ENCODE measurements at regions not wholly inside any gene's neighbourhood (a gene's known extent, or its start where the extent isn't known, plus 50 kb on each side); places are given as distances from the start of the nearest gene placed in this dataset.
"Not testable (repeated sequence)": the region's sequence is repeated elsewhere in the genome, so short reads cannot be mapped to it uniquely, and the experiment has no call there.

DNA sequence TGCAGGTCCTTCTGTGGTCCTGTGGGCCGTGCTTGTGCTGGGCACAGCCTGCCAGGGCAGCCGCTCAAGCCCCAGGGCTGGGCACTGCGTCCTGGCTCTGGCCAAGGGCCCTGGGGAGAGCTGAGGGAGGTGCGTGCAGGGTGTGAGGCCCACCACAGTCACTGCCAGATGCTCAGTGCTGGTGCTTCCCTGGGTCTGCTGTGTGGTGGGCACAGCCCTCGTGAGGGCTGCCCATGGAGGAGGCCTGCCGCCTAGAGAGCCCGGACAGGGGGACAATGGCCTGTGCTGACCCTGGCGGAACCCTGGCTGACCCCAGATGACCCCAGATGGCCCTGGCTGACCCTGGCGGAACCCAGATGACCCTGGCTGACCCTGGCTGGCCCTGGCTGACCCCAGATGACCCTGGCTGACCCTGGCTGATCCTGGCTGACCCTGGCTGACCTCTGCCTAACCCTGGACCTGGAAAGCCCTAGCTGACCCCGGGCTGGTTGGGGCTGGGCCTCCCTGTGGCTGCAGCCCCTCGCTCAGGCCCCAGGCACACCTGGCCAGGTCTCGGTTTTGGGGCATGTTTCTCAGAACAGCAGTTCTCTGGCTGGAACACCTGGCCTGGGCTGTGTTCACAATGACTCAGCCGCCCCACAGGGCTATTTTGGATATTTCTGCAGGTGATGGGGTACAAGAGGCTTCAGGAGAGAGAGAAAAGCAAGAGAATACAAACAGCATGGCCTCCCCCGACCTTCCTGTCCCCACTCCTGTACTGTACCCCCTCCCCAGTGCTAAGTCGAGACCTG, 55.4 kb downstream of the TMEM121 start:
- DNase-seq (ENCODE audit: low read depth, low spot score) = no peak
- no peak overlapping the region for H3K4me3 ChIP-seq (ENCODE audit: low read length)

DNA sequence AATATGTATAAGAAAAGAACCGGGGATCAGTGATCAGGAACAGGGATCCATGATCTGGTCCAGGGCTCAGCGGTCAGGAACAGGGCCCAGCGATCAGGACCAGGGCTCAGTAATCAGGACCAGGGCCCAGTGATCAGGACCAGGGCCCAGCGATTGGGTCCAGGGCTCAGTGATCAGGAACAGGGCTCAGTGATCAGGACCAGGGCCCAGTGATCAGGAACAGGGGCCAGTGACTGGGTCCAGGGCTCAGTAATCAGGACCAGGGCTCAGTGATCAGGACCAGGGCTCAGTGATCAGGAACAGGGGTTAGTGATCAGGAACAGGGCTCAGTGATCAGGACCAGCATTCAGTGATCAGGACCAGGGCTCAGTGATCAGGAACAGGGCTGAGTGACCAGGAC, 56.3 kb downstream of the TMEM121 start:
- DNase-seq (ENCODE audit: low read depth, low spot score) = no peak
- H3K4me3 ChIP-seq (ENCODE audit: low read length) = no peak overlapping the region

DNA sequence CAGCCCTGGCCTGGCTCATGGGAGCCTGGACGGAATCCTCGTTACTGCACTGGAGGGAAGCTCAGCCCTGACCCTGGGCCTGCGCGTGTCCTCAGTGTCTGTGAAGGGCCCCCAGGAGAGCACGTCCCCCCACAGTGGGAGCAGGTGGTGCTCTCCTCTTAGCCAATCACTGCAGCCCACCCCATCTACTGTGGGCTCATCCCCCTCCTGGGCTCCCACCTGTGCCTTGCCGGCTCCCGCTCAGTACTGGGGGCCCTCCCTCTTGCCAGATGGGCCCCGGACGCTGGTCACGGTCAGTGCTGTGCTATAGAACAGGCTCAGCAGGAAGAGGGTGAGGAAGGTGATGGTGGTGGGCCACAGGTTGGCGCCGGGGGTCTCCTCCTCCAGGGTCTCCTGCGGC, 57.5 kb downstream of the TMEM121 start:
- DNase-seq (ENCODE audit: low read depth, low spot score); H3K4me3 ChIP-seq (ENCODE audit: low read length): not testable (repeated sequence)

DNA sequence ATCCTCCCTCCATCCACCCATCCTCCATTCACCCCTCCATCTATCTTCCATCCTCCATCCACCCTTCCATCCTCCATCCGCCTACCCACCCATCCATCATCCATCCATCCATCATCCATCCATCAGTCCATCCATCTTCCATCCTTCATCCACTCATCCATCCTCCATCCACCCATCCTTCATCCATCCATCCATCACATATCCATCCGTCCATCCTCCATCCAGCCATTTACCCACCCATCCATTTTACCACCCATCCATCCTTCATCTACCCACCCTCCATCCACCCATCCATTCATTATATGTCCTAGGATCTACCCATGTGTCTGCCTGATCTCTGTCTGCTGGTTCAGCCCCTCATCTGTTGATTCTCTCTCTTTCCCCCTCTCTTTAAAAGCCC, 58.9 kb downstream of the TMEM121 start:
- H3K4me3 ChIP-seq (ENCODE audit: low read length); DNase-seq (ENCODE audit: low read depth, low spot score): not testable (repeated sequence)

DNA sequence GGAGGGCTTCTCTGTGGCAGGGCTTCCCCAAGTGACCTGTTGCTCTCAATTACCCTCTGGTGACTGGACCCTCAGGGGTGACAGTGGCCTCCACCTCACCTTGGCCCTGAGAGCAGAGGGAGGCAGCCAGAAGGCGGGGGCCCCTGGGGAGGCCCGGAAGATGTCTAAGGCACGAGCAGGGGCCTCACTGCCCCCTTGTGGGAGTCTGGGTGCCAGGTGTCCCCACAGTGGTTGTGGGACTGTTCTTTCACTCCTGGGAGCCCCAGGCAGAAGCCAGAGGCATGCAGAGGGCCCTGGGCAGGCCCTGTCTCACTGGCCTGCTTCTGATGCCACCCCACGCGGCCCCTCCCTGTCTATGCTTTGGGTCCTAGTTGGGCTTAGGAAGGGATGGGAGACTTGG, 59.3 kb downstream of the TMEM121 start:
- not testable (repeated sequence) for H3K4me3 ChIP-seq (ENCODE audit: low read length); DNase-seq (ENCODE audit: low read depth, low spot score)

DNA sequence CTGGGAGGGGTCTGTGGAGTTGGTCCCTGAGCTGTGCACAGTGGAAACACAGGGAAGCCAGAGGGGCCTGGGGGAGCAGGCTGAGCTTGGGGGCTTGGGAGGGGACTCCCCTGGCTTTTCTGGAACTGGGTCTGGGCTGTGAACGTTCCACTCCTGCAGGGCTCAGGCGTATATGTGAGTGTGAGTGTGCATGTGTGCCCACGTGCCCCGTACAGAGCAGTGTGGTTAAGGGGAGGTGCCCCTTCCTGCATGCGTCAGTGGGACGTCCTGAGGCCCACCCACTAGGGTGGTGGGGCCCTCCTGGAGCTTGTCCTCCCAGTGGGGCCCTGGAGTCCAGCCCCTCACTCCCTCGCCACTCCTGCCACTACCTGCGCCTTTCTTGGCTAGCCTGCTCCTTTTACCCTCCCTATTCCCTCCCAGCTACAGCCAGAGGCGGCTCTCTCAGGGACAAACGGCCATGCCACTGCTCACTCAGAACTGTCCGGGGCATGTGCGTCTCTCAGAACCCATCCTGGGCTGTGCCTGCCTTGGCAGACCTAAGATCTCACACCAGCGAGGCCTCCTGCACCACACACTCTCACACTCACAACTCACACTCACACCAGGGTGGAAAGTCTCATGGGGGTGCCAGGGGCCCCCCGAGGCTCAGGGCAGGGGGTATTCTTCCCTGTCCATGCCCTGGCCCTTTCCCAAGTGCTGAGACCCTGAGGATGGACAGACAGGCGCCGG, 59.9 kb downstream of the TMEM121 start:
- H3K4me3 ChIP-seq (ENCODE audit: low read length) = not testable (repeated sequence)

DNA sequence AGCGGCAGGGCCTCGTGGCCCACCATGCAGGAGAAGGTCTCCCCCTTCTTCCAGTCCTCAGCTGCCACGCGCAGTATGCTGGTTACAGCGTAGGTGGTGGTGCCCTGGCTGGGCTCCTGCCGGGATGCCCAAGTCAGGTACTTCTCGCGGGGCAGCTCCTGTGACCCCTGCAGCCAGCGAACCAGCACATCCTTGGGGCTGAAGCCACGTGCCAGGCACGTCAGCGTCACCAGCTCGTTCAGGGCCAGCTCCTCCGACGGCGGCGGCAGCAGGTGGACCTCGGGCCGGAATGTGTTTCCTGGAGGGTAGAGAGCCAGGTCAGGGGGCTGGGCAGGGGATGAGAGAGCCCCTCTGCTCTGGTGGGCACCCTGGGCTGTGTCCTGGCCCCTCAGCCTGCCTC, 60.7 kb downstream of the TMEM121 start:
- not testable (repeated sequence) for DNase-seq (ENCODE audit: low read depth, low spot score); H3K4me3 ChIP-seq (ENCODE audit: low read length)

More for the DNA sequence above, 59.9 kb downstream of the TMEM121 start:
- DNase-seq (ENCODE audit: low read depth, low spot score) = not testable (repeated sequence)

DNA sequence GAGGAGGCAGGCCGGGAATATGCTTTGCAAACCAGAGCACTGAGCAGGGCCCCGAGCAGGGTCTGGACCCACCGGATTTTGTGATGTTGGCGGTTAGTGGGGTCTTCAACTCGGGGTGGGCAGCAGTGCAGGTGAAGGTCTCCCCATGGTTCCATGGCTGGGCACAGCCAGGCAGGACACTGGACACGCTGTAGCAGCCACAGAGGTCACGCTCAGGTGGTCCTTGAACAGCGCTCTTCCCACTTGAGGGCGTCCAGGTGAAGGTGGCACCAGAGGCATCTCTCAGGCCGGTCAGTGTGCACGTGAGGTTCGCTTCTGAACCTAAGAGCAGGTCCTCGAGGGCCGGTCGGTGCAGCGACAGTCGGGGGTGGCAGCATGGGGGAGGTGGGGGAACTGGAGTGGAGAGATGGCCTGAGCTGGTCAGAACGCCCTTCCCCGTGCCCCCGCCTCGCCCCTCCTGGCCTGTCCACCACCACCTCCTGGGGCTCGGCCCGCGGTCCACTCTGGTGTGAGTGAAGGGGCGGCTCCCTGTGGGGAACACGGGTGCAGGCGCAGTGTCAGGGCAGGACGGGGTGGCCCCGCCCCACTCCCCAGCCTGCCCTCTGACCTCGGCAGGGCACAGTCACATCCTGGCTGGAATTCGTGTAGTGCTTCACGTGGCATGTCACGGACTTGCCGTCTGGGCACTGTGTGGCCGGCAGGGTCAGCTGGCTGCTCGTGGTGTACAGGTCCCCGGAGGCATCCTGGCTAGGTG, 61.3 kb downstream of the TMEM121 start:
- not testable (repeated sequence) for H3K4me3 ChIP-seq (ENCODE audit: low read length); DNase-seq (ENCODE audit: low read depth, low spot score)

DNA sequence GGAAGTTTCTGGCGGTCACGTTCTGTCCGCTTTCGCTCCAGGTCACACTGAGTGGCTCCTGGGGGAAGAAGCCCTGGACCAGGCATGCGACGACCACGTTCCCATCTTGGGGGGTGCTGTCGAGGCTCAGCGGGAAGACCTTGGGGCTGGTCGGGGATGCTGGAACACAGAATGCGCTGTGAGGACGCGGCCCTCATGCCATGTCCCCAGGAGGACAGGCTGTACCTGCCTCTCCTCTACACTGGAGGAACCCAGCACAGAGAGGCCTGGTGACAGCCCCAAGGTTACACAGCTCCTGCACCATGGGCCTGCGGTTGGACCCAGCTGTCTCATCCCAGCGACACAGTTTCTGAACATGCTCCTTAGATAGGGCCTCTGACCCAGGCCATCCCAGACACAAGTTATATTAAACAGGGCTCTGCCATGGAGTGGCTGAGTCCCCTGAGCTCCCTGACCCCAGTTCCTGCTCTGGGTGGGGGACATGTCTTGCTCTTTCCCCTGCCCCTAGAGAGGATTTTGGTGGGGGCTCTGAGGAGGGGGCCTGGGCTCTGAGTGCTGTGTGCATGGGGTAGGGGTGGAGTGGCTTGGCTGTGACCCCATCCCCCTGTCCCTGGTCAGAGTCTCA, 62.0 kb downstream of the TMEM121 start:
- no peak for DNase-seq (ENCODE audit: low read depth, low spot score)
- no peak overlapping the region for H3K4me3 ChIP-seq (ENCODE audit: low read length)

DNA sequence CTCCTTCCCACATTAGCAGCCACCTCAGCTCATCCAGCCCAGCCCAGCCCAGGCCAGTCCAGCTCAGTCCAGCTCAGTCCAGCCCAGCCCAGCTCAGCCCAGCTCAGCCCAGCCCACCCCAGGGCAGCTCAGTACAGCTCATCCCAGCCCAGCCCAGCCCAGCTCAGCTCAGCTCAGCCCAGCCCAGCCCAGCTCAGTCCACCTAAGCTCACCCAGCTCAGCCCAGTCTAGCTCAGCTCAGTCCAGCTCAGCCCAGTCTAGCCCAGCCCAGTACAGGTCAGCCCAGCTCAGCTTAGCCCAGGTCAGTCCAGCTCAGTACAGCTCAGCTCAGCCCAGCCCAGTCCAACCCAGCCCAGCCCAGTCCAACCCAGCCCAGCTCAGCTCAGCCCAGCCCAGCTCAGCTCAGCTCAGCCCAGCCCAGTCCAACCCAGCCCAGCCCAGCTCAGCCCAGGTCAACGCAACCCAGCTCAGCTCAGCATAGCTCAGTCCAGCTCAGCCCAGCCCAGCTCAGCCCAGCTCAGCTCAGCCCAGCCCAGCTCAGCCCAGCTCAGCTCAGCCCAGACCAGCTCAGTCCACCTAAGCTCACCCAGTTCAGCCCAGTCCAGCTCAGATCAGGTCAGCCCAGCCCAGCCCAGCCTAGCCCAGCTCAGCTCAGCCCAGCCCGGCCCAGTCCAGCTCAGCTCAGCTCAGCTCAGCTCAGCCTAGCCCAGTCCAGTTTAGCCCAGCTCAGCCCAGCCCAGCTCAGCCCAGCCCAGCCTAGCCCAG, 63.0 kb downstream of the TMEM121 start:
- no peak overlapping the region for H3K4me3 ChIP-seq (ENCODE audit: low read length)
- DNase-seq (ENCODE audit: low read depth, low spot score) = no peak

DNA sequence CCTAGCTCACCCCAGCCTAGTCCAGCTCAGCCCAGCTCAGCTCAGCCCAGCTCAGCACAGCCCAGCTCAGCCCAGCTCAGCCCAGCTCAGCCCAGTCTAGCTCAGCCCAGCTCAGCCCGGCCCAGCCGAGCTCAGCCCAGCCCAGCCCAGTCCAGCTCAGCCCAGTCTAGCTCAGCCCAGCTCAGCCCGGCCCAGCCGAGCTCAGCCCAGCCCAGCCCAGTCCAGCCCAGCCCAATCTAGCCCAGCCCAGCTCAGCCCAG, 63.5 kb downstream of the TMEM121 start:
- H3K4me3 ChIP-seq (ENCODE audit: low read length); DNase-seq (ENCODE audit: low read depth, low spot score): not testable (repeated sequence)

DNA sequence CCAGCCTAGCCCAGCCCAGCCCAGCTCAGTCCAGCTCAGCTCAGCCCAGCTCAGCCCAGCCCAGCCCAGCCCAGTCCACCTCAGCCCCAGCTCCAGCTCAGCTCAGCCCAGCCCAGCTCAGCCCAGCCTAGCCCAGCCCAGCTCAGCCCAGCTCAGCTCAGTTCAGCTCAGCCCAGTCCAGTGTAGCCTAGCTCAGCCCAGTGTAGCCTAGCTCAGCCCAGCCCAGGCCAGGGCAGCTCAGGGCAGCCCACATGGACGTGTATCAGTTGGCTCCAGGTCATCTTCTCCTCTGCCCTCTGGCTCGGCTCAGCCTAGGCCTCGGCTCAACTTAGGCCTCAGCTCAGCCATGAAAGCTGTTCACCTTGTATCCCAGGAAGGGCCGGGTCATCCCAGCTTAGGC, 64.7 kb downstream of the TMEM121 start:
- H3K4me3 ChIP-seq (ENCODE audit: low read length) = no peak overlapping the region
- DNase-seq (ENCODE audit: low read depth, low spot score) = no peak

DNA sequence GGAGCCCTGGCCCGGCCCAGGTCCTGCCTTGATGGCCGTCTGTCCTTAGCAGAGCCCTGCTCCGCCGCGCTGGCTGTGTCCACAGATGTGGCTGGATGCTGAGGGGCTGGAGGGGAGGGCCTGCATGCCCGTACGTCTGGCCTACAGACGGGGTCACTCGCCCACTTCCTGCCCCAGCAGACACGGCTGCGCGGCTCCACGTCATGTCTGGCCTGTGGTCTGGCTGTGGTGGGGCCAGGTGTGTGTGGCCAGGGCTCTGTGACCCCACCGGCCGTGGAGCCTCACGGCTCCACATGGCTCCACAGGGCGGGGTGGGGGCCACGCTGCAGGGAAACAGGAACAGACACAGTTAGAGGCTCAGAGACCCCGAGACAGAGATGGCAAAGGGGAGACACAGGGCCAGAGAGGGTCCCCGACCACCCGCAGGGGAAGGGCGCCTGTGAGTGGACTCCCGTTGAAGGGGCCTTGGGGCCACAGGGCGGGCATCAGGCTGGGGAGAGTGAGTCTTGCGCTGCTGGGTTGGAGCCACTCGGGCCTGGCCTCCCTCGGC, 65.5 kb downstream of the TMEM121 start:
- DNase-seq (ENCODE audit: low read depth, low spot score) = not testable (repeated sequence)

DNA sequence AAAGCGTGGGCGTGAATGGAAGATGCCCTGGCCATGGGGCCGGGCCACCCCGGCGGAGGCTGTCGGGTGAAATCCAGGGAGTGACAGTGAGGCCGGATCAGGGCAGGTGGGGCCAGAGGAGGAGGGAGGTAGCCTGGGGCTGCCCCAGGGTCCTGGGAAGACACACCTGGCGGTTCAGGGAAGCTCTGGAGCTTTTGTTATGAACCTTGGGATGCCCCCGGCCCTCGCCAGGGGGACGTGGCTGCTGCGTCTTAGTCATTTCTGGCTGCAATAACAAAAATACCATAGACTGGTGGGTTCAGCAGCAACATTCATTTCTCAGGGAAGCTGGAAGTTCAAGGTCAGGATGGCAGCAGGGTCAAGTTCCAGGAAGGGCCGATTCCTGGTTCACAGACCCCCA, 66.3 kb downstream of the TMEM121 start:
- not testable (repeated sequence) for H3K4me3 ChIP-seq (ENCODE audit: low read length); DNase-seq (ENCODE audit: low read depth, low spot score)

More for the DNA sequence above, 65.5 kb downstream of the TMEM121 start:
- H3K4me3 ChIP-seq (ENCODE audit: low read length) = not testable (repeated sequence)

DNA sequence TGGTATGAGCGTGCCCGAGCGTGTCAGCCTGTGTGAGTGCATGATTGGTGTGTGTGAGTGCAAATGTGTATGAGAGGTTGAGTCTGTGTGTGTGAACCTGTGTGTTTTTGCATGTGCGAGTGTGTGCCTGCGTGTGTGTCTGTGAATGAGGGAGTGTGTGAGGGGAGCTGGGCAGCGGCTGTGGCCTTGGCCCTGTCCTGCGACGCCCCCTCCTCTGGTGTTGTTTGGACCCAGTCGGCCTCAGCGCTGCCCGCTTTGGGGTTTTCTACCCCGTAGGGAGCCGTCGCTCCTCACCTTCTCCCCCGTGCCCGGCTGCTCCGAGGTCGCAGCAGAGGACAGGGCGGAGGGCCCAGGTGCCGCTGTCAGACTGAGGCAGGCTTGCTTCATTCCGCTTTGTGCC, 69.0 kb downstream of the TMEM121 start:
- H3K4me3 ChIP-seq (ENCODE audit: low read length); DNase-seq (ENCODE audit: low read depth, low spot score): not testable (repeated sequence)

DNA sequence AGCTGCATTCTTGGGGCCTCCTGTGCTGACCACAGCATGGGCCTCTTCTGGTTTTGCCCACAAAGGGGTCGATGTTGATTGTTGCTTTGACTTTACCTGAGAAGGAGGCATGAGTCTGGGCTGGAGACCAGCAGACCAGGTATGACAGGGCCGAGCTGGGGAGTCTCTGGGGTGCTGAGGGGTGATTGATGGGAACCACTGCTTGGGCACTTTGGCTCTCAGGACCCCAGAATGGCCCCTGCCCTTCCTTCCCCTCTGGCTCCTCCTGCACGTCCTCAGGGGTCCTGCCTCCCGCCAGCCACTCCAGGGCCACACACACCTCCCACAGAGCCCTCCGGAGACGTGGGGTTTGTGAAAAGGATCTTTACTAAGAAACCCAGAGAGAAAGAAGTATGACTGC, 70.0 kb downstream of the TMEM121 start:
- not testable (repeated sequence) for DNase-seq (ENCODE audit: low read depth, low spot score); H3K4me3 ChIP-seq (ENCODE audit: low read length)

DNA sequence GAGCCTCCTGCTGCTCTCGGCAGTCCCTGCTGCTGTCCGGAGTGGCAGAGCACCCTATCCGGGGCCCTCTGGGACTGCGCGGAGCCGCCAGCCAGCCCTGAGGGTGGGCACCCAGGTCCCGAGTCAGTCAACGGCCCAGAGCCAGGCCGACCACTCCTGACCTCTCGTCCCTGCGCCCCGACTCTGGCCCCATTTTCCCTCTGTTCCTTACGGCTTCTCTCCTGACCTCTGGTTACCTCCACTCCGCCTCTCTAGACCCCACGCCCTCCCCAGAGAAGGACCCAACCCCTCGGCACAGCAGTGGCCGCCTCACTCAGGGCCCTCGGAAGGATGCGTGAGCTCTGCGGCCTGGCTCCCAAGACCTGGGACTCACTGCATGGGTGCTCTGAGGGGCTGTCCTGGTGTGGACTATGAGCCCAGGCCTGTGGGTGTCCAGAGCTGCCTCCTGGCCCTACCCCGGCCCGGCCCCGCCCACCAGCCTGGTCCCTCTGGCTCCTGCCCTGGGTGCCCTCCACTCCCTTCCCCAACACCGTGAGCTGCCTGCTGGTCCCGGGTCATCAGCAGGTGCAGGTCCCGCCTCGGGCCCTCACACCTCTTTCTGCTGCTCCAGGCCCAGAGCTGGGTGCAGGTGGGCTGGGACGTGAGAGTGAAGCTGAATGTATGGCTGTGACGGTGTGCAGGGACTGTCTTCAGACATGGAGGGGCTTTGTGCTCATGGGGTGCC, 71.8 kb downstream of the TMEM121 start:
- H3K4me3 ChIP-seq (ENCODE audit: low read length); DNase-seq (ENCODE audit: low read depth, low spot score): not testable (repeated sequence)

Measured in Jurkat, Clone E6-1 (cell line).